ENCODE measurements at regions not wholly inside any gene's neighbourhood (a gene's known extent, or its start where the extent isn't known, plus 50 kb on each side); places are given as distances from the start of the nearest gene placed in this dataset.

DNA sequence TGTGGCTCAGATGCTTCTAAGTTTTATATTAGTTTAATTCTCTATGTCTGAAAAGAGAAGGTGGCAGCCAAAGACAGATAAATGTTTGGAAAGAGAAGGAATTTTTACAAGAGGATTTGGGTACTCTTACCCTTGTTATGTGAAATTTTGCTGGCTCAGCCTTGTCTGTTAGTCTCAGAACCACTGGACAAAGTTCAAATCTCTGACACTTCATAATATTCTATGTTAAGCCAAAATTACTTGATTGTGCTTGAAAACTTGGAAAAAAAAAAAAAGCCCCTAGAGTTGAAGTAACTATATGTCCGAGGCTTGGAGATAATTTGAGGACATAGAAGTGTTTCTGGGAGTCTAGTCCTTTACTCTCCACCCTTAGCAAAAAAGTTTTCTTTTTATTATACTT lies 1079.3 kb upstream of the LRRTM3 start (continued):
- no peak for TF ChIP-seq JUNB (IDR thresholded peaks at IDR 0.05; ENCODE audit: unreplicated experiment)
- no peak for TF ChIP-seq STAT1 (IDR thresholded peaks at IDR 0.05; ENCODE audit: unreplicated experiment)
- TF ChIP-seq CREB1 (CRISPR knock-in tag; IDR thresholded peaks at IDR 0.05; ENCODE audit: low read depth) = no peak
- TF ChIP-seq EZH2 (IDR thresholded peaks at IDR 0.05; ENCODE audit: low read depth, unreplicated experiment) = no peak
- TF ChIP-seq, protein P1, sequence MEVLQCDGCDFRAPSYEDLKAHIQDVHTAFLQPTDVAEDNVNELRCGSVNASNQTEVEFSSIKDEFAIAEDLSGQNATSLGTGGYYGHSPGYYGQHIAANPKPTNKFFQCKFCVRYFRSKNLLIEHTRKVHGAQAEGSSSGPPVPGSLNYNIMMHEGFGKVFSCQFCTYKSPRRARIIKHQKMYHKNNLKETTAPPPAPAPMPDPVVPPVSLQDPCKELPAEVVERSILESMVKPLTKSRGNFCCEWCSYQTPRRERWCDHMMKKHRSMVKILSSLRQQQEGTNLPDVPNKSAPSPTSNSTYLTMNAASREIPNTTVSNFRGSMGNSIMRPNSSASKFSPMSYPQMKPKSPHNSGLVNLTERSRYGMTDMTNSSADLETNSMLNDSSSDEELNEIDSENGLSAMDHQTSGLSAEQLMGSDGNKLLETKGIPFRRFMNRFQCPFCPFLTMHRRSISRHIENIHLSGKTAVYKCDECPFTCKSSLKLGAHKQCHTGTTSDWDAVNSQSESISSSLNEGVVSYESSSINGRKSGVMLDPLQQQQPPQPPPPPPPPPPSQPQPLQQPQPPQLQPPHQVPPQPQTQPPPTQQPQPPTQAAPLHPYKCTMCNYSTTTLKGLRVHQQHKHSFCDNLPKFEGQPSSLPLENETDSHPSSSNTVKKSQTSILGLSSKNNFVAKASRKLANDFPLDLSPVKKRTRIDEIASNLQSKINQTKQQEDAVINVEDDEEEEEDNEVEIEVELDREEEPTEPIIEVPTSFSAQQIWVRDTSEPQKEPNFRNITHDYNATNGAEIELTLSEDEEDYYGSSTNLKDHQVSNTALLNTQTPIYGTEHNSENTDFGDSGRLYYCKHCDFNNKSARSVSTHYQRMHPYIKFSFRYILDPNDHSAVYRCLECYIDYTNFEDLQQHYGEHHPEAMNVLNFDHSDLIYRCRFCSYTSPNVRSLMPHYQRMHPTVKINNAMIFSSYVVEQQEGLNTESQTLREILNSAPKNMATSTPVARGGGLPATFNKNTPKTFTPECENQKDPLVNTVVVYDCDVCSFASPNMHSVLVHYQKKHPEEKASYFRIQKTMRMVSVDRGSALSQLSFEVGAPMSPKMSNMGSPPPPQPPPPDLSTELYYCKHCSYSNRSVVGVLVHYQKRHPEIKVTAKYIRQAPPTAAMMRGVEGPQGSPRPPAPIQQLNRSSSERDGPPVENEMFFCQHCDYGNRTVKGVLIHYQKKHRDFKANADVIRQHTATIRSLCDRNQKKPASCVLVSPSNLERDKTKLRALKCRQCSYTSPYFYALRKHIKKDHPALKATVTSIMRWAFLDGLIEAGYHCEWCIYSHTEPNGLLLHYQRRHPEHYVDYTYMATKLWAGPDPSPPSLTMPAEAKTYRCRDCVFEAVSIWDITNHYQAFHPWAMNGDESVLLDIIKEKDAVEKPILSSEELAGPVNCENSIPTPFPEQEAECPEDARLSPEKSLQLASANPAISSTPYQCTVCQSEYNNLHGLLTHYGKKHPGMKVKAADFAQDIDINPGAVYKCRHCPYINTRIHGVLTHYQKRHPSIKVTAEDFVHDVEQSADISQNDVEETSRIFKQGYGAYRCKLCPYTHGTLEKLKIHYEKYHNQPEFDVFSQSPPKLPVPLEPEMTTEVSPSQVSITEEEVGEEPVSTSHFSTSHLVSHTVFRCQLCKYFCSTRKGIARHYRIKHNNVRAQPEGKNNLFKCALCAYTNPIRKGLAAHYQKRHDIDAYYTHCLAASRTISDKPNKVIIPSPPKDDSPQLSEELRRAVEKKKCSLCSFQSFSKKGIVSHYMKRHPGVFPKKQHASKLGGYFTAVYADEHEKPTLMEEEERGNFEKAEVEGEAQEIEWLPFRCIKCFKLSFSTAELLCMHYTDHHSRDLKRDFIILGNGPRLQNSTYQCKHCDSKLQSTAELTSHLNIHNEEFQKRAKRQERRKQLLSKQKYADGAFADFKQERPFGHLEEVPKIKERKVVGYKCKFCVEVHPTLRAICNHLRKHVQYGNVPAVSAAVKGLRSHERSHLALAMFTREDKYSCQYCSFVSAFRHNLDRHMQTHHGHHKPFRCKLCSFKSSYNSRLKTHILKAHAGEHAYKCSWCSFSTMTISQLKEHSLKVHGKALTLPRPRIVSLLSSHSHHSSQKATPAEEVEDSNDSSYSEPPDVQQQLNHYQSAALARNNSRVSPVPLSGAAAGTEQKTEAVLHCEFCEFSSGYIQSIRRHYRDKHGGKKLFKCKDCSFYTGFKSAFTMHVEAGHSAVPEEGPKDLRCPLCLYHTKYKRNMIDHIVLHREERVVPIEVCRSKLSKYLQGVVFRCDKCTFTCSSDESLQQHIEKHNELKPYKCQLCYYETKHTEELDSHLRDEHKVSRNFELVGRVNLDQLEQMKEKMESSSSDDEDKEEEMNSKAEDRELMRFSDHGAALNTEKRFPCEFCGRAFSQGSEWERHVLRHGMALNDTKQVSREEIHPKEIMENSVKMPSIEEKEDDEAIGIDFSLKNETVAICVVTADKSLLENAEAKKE (CRISPR knock-in tag; IDR thresholded peaks at IDR 0.05) = no peak

- Histone ChIP-seq H3K4me1 (ENCODE audit: insufficient read depth) (no peaks in the 10 kb centered on the region), H3K4me2 (no peak overlapping the region), H3K27ac (ENCODE audit: low read depth) (no peak overlapping the region), H3K79me2 (replicated peaks; ENCODE audit: insufficient read depth) (no peaks in the 10 kb centered on the region), H3K27me3 (ENCODE audit: insufficient read depth) (no peaks in the 10 kb centered on the region), H2AFZ (no peak overlapping the region), H3F3A (replicated peaks; ENCODE audit: low read depth) (no peaks in the 10 kb centered on the region), H4K20me1 (replicated peaks; ENCODE audit: insufficient read depth) (no peaks in the 10 kb centered on the region), H3K4me3 (no peak overlapping the region), H3K9me2 (ENCODE audit: insufficient read depth) (peaks cover 3% of the 10 kb centered on the region; the same call in 1 of the 2 replicates), H3K36me3 (ENCODE audit: insufficient read depth) (no peaks in the 10 kb centered on the region)
- Mint-ChIP-seq H3K9me3 (no peaks in the 10 kb centered on the region), H3K36me3 (ENCODE audit: low read depth) (no peaks in the 10 kb centered on the region), H3K4me1 (no peaks in the 10 kb centered on the region), H3K4me3 (no peak overlapping the region), H3K27ac (no peak overlapping the region), H3K27me3 (ENCODE audit: insufficient read depth, low read depth, poor library complexity) (no peaks in the 10 kb centered on the region)
- no peak for DNase-seq (ENCODE audit: low spot score)
- no peak for ATAC-seq
- TF ChIP-seq ZNF114 (CRISPR knock-in tag; IDR thresholded peaks at IDR 0.05) (no peak), REST (IDR thresholded peaks at IDR 0.05; ENCODE audit: unreplicated experiment) (no peak), CREB1 (CRISPR knock-in tag; IDR thresholded peaks at IDR 0.05; ENCODE audit: low read depth) (no peak), EZH2phosphoT487 (IDR thresholded peaks at IDR 0.05; ENCODE audit: unreplicated experiment) (no peak), EZH2 (IDR thresholded peaks at IDR 0.05; ENCODE audit: low read depth, unreplicated experiment) (no peak), JUNB (IDR thresholded peaks at IDR 0.05; ENCODE audit: unreplicated experiment) (no peak)
- TF ChIP-seq, protein P2, sequence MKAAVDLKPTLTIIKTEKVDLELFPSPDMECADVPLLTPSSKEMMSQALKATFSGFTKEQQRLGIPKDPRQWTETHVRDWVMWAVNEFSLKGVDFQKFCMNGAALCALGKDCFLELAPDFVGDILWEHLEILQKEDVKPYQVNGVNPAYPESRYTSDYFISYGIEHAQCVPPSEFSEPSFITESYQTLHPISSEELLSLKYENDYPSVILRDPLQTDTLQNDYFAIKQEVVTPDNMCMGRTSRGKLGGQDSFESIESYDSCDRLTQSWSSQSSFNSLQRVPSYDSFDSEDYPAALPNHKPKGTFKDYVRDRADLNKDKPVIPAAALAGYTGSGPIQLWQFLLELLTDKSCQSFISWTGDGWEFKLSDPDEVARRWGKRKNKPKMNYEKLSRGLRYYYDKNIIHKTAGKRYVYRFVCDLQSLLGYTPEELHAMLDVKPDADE (IDR thresholded peaks at IDR 0.05) = no peak
- TF ChIP-seq, protein P3, sequence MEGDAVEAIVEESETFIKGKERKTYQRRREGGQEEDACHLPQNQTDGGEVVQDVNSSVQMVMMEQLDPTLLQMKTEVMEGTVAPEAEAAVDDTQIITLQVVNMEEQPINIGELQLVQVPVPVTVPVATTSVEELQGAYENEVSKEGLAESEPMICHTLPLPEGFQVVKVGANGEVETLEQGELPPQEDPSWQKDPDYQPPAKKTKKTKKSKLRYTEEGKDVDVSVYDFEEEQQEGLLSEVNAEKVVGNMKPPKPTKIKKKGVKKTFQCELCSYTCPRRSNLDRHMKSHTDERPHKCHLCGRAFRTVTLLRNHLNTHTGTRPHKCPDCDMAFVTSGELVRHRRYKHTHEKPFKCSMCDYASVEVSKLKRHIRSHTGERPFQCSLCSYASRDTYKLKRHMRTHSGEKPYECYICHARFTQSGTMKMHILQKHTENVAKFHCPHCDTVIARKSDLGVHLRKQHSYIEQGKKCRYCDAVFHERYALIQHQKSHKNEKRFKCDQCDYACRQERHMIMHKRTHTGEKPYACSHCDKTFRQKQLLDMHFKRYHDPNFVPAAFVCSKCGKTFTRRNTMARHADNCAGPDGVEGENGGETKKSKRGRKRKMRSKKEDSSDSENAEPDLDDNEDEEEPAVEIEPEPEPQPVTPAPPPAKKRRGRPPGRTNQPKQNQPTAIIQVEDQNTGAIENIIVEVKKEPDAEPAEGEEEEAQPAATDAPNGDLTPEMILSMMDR (conservative IDR thresholded peaks at IDR 0.05; ENCODE audit: low read depth in 2 of 2) = no peak
These were observed 1078.9 kb upstream of the LRRTM3 start for GRCh38 chr10:65846949-65847348.
